Endothelial cell of umbilical vein (primary cell): ENCODE measurements at regions not wholly inside any gene's neighbourhood (a gene's known extent, or its start where the extent isn't known, plus 50 kb on each side); places are given as distances from the start of the nearest gene placed in this dataset.

Experiments used
- BruUV-seq: library from RNA; stranded (reverse); fragments of 400-500 nt; replicated peaks from 2 replicates; lab custom pipeline; 2021; lab: Mats Ljungman, UMichigan
- CTCF ChIA-PET: fragments of 300-600, 350-600 bp; sonication (Branson Sonifier 250); formaldehyde crosslinking; loops from one replicate; lab custom pipeline; 2021; ENCODE audit warnings: antibody characterized with exemption, inconsistent platforms; lab: Charles Lee
- POLR2A ChIA-PET: fragments of 300-600, 350-600 bp; sonication (Branson Sonifier 250); formaldehyde crosslinking; loops from one replicate; lab custom pipeline; 2021; ENCODE audit warnings: antibody characterized with exemption, inconsistent platforms; lab: Charles Lee
- DNase-seq: peaks from one replicate; pipeline ENCODE4 v3.0.0-alpha.2; 2011; ENCODE audit warnings: low read depth, low spot score
- FAIRE-seq: peaks from 2 replicates; lab custom pipeline; 2011; peaks lifted over from hg19 to GRCh38; lab: Jason Lieb, UNC
- H2AFZ ChIP-seq: 2 replicates; pipeline ENCODE4 v1.6.0; 2012; ENCODE audit warnings: low read depth, low read length, control low read depth, inconsistent platforms
- H3K27ac ChIP-seq: 2 replicates; pipeline ENCODE4 v1.5.1; 2011; ENCODE audit warnings: low read depth, mild to moderate bottlenecking, control low read depth, low read length, moderate library complexity; ENCODE audit not compliant: insufficient read depth
- H3K27me3 ChIP-seq, 2 experiments: 2 replicates each; pipeline versions ENCODE4 v1.6.0 to v1.6.1; 2011; ENCODE audit warnings: low read length in 2 of 2, mixed read lengths in 1 of 2; ENCODE audit not compliant: control insufficient read depth in 2 of 2, insufficient read depth in 2 of 2
- H3K36me3 ChIP-seq, 2 experiments: 2 replicates in 1 of 2; 3 replicates in 1 of 2; pipeline ENCODE4 v1.5.1; 2011; ENCODE audit warnings: low read length in 2 of 2, mild to moderate bottlenecking in 1 of 2, moderate library complexity in 1 of 2; ENCODE audit not compliant: control insufficient read depth in 2 of 2, insufficient read depth in 2 of 2; ENCODE audit errors: extremely low read depth in 1 of 2
- H3K4me1 ChIP-seq: 3 replicates; pipeline ENCODE4 v1.5.1; 2011; ENCODE audit warnings: mild to moderate bottlenecking, low read length; ENCODE audit not compliant: control insufficient read depth, insufficient read depth; ENCODE audit errors: extremely low read depth
- H3K4me2 ChIP-seq: 2 replicates; pipeline ENCODE4 v1.6.1; 2011; ENCODE audit warnings: low read length, control low read depth, mixed read lengths; ENCODE audit not compliant: insufficient read depth
- H3K4me3 ChIP-seq, 3 experiments: fragments of 200-600 bp in 1 of 3; sonication (generic), shearing (Covaris generic) in 1 of 3; replicated peaks in 1 of 3; 2 replicates each; pipeline ENCODE4 v1.5.1; 2011 to 2016; ENCODE audit warnings: control low read depth in 3 of 3, low read length in 3 of 3, mild to moderate bottlenecking in 2 of 3, inconsistent platforms in 1 of 3, low read depth in 1 of 3, moderate library complexity in 1 of 3; ENCODE audit not compliant: insufficient read depth in 1 of 3
- H3K79me2 ChIP-seq: 2 replicates; pipeline ENCODE4 v1.6.0; 2012; ENCODE audit warnings: low read length, inconsistent platforms; ENCODE audit not compliant: control insufficient read depth, insufficient read depth
- H3K9ac ChIP-seq: replicated peaks from 2 replicates; pipeline ENCODE3; 2011; ENCODE audit warnings: low read length, control low read depth; ENCODE audit not compliant: insufficient read depth; ENCODE audit errors: extremely low read depth
- H3K9me1 ChIP-seq: replicated peaks from 3 replicates; pipeline ENCODE4 v1.6.0; 2011; ENCODE audit warnings: mild to moderate bottlenecking, low read length; ENCODE audit not compliant: control insufficient read depth, insufficient read depth; ENCODE audit errors: extremely low read depth
- H3K9me3 ChIP-seq: replicated peaks from 2 replicates; pipeline ENCODE4 v1.5.1; 2012; ENCODE audit warnings: low read length, inconsistent platforms; ENCODE audit not compliant: control insufficient read depth, insufficient read depth
- H4K20me1 ChIP-seq: replicated peaks from 2 replicates; pipeline ENCODE3; 2011; ENCODE audit warnings: mild to moderate bottlenecking, low read length; ENCODE audit not compliant: control insufficient read depth, insufficient read depth; ENCODE audit errors: extremely low read depth
- EZH2 ChIP-seq: IDR thresholded peaks from 2 replicates; pipeline ENCODE4 v1.6.1; 2012; ENCODE audit warnings: borderline replicate concordance, low read depth, mild to moderate bottlenecking, moderate library complexity, low read length, inconsistent platforms; ENCODE audit not compliant: severe bottlenecking
- FOS ChIP-seq: IDR thresholded peaks from 2 replicates; pipeline ENCODE4 v1.6.1; 2011; ENCODE audit warnings: mild to moderate bottlenecking, low read length, moderate library complexity, borderline replicate concordance; ENCODE audit not compliant: insufficient read depth
- GATA2 ChIP-seq: IDR thresholded peaks from 2 replicates; pipeline ENCODE4 v1.7.0; 2011; ENCODE audit warnings: low read depth, mild to moderate bottlenecking, moderate library complexity, mixed read lengths, low read length; ENCODE audit not compliant: insufficient read length, insufficient read depth
- JUN ChIP-seq: IDR thresholded peaks from 2 replicates; pipeline ENCODE4 v1.6.1; 2011; ENCODE audit warnings: borderline replicate concordance, low read depth; ENCODE audit not compliant: insufficient read length, insufficient read depth
- MYC ChIP-seq: IDR thresholded peaks from one replicate; pipeline ENCODE4 v1.6.1; 2011; ENCODE audit warnings: mild to moderate bottlenecking, low read depth, low read length
- POLR2A ChIP-seq: IDR thresholded peaks from 2 replicates; pipeline ENCODE4 v1.6.1; 2012; ENCODE audit warnings: low read depth, mild to moderate bottlenecking, control low read depth, low read length
- POLR2AphosphoS5 ChIP-seq: IDR thresholded peaks from 2 replicates; pipeline ENCODE4 v1.6.1; 2012; ENCODE audit warnings: low read depth, mild to moderate bottlenecking, control low read depth, low read length, moderate library complexity; ENCODE audit not compliant: insufficient read depth
- dilution Hi-C: fragments of 300-500 bp; cut with MboI; formaldehyde crosslinking; loops from one replicate; pipeline ENCODE4 v1.15.0; 2019; ENCODE audit warnings: low sequenced_read_pairs; ENCODE audit not compliant: extremely low pct_ligation_motif_present
- intact Hi-C: fragments of 100-400 bp; cut with micrococcal nuclease; formaldehyde crosslinking; loops from one replicate; pipeline ENCODE4 v1.10.0; 2022
- TF ChIP-seq, protein P1 (sequence below), 2 donors: IDR thresholded peaks; 1 replicate in 1 of 2; 2 replicates in 1 of 2; pipeline ENCODE4 v1.5.1; 2011; ENCODE audit warnings: low read length in 2 of 2, mild to moderate bottlenecking in 2 of 2, moderate library complexity in 2 of 2, control low read depth in 1 of 2, inconsistent platforms in 1 of 2, low read depth in 1 of 2; ENCODE audit not compliant: insufficient read depth in 1 of 2; ENCODE audit errors: extremely low read depth in 1 of 2
- TF ChIP-seq, protein P2 (sequence below): IDR thresholded peaks from 2 replicates; pipeline ENCODE4 v1.6.1; 2011; ENCODE audit not compliant: insufficient read depth, insufficient read length

DNA sequence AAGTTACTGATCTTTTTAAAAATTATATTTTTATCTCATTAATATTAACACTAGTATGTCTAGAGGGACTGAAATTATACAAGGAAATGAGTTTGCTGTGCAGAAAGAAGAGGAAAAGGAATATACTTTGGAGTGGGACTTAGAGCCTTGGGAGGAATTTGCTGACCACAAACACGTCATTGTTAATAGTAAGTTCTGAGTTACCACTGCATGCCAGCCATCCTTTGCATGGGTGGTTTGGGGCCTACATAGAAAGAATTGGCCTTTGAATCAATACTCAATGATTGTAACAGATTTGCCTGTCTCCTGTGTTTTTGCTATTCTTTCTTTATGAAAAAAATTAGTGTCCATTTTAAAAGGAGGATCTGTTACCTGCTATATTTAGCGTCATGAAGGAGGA, 232.6 kb upstream of the TNC start:
- FAIRE-seq (no peak), DNase-seq (no peak)
- Histone ChIP-seq H2AFZ (no peak overlapping the region), H3K27ac (no peak overlapping the region), H3K79me2 (no peaks in the 10 kb centered on the region), H3K9ac (no peak overlapping the region), H3K4me3 (no peak overlapping the region), H4K20me1 (no peaks in the 10 kb centered on the region), H3K27me3 (no peaks in the 10 kb centered on the region), H3K9me1 (no peaks in the 10 kb centered on the region), H3K9me3 (peaks cover 2% of the 10 kb centered on the region), H3K4me1 (no peaks in the 10 kb centered on the region), H3K36me3 (no peaks in the 10 kb centered on the region), H3K4me2 (no peak overlapping the region)
- BruUV-seq = no TSS peak
- TF ChIP-seq EZH2 (no peak), POLR2AphosphoS5 (no peak), GATA2 (no peak), MYC (no peak), JUN (no peak), POLR2A (no peak), FOS (no peak)
- TF ChIP-seq, protein P1, sequence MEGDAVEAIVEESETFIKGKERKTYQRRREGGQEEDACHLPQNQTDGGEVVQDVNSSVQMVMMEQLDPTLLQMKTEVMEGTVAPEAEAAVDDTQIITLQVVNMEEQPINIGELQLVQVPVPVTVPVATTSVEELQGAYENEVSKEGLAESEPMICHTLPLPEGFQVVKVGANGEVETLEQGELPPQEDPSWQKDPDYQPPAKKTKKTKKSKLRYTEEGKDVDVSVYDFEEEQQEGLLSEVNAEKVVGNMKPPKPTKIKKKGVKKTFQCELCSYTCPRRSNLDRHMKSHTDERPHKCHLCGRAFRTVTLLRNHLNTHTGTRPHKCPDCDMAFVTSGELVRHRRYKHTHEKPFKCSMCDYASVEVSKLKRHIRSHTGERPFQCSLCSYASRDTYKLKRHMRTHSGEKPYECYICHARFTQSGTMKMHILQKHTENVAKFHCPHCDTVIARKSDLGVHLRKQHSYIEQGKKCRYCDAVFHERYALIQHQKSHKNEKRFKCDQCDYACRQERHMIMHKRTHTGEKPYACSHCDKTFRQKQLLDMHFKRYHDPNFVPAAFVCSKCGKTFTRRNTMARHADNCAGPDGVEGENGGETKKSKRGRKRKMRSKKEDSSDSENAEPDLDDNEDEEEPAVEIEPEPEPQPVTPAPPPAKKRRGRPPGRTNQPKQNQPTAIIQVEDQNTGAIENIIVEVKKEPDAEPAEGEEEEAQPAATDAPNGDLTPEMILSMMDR (IDR thresholded peaks at IDR 0.05; ENCODE audit: extremely low read depth in 1 of 2, insufficient read depth in 1 of 2, low read depth in 1 of 2, low read length in 2 of 2) = no peak
- TF ChIP-seq, protein P2, sequence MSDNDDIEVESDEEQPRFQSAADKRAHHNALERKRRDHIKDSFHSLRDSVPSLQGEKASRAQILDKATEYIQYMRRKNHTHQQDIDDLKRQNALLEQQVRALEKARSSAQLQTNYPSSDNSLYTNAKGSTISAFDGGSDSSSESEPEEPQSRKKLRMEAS = no peak
- POLR2A ChIA-PET = no interaction called here
- CTCF ChIA-PET = no interaction called here
- intact Hi-C loops (no loop called here), dilution Hi-C loops (no loop called here)
